B cell (primary cell): ENCODE measurements at regions not wholly inside any gene's neighbourhood (a gene's known extent, or its start where the extent isn't known, plus 50 kb on each side); places are given as distances from the start of the nearest gene placed in this dataset.

Source experiments
- EZH2 ChIP-seq: IDR thresholded peaks from 2 replicates; pipeline ENCODE4 v1.6.1; 2012; ENCODE audit warnings: borderline replicate concordance, low read depth, mild to moderate bottlenecking, moderate library complexity, low read length; ENCODE audit not compliant: insufficient read depth, poor library complexity, severe bottlenecking
- TF ChIP-seq, protein P1 (sequence below): fragments of 200-600 bp; IDR thresholded peaks from one replicate; pipeline ENCODE4 v1.8.0; 2022; ENCODE audit warnings: antibody characterized with exemption, mild to moderate bottlenecking

DNA sequence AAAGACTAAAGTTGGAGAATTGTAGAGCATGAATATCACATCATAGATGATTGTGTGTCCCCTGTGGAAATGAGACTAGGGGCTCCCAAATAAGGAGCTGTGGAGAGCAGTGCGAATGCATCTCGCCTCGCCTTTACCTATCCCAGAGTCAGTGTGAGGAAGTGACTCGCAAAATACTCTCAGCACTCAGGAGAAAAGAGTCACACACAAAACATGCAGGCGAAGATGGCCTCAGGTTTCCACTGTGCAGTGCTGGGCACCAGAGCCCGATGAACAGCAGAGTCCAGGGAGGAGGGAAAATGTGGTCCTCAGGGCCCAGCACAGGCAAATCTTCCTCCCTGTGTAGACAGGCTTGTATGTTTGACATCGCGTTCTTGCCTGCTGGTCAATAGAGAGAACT, 126.5 kb upstream of the AFDN start:
- TF ChIP-seq, protein P1, sequence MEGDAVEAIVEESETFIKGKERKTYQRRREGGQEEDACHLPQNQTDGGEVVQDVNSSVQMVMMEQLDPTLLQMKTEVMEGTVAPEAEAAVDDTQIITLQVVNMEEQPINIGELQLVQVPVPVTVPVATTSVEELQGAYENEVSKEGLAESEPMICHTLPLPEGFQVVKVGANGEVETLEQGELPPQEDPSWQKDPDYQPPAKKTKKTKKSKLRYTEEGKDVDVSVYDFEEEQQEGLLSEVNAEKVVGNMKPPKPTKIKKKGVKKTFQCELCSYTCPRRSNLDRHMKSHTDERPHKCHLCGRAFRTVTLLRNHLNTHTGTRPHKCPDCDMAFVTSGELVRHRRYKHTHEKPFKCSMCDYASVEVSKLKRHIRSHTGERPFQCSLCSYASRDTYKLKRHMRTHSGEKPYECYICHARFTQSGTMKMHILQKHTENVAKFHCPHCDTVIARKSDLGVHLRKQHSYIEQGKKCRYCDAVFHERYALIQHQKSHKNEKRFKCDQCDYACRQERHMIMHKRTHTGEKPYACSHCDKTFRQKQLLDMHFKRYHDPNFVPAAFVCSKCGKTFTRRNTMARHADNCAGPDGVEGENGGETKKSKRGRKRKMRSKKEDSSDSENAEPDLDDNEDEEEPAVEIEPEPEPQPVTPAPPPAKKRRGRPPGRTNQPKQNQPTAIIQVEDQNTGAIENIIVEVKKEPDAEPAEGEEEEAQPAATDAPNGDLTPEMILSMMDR: no peak
- no peak for TF ChIP-seq EZH2
